ENCODE measurements at regions not wholly inside any gene's neighbourhood (a gene's known extent, or its start where the extent isn't known, plus 50 kb on each side); places are given as distances from the start of the nearest gene placed in this dataset.

GRCh38 chr15:47932951-47933641 lies 187.7 kb upstream of the SLC24A5 start:
- TF ChIP-seq CTCF (conservative IDR thresholded peaks at IDR 0.05; ENCODE audit: low read length), result no peak
- no peak for TF ChIP-seq EZH2phosphoT487 (IDR thresholded peaks at IDR 0.05; ENCODE audit: borderline replicate concordance, low read depth, low read length)

Data from OCI-LY7 (cell line).